ENCODE measurements at regions not wholly inside any gene's neighbourhood (a gene's known extent, or its start where the extent isn't known, plus 50 kb on each side); places are given as distances from the start of the nearest gene placed in this dataset.

GRCh38 chrX:125654501-125654900 lies 334.8 kb downstream of the TEX13C start:
- DNase-seq (ENCODE audit: insufficient read length, low spot score, missing footprints), result no peak
- peaks cover 3% of the 10 kb centered on the region for H3K9me3 ChIP-seq (ENCODE audit: low read depth, low read length)
- H3K4me1 ChIP-seq (ENCODE audit: insufficient read depth, low read length), result no peaks in the 10 kb centered on the region

GRCh38 chrX:125673758-125674157 lies 354.1 kb downstream of the TEX13C start:
- Histone ChIP-seq H2AFZ (ENCODE audit: low read length) (no peak overlapping the region), H3K4me2 (ENCODE audit: insufficient read depth, low read length) (no peak overlapping the region), H3K79me2 (ENCODE audit: insufficient read depth, low read length) (no peaks in the 10 kb centered on the region), H3K4me3 (ENCODE audit: insufficient read depth, low read length) (no peak overlapping the region), H3K27ac (ENCODE audit: low read depth, low read length) (no peak overlapping the region), H3K4me1 (ENCODE audit: insufficient read depth, low read length) (no peaks in the 10 kb centered on the region), H3K36me3 (ENCODE audit: insufficient read depth, low read length) (no peaks in the 10 kb centered on the region), H4K20me1 (ENCODE audit: insufficient read depth, low read length) (no peaks in the 10 kb centered on the region), H3K9me3 (ENCODE audit: low read depth, low read length) (peaks cover 2% of the 10 kb centered on the region), H3K27me3 (ENCODE audit: insufficient read depth, low read length) (no peaks in the 10 kb centered on the region)
- TF ChIP-seq CTCF (IDR thresholded peaks at IDR 0.05; ENCODE audit: extremely low read depth, low read depth, low read length), result no peak
- DNase-seq (ENCODE audit: insufficient read length, low spot score, missing footprints), result no peak

More at GRCh38 chrX:125654501-125654900, 334.8 kb downstream of the TEX13C start:
- no peak overlapping the region for H2AFZ ChIP-seq (ENCODE audit: low read length)
- TF ChIP-seq CTCF (IDR thresholded peaks at IDR 0.05; ENCODE audit: extremely low read depth, low read depth, low read length), result no peak
- no peaks in the 10 kb centered on the region for H3K36me3 ChIP-seq (ENCODE audit: insufficient read depth, low read length)
- no peak overlapping the region for H3K27ac ChIP-seq (ENCODE audit: low read depth, low read length)
- H3K4me2 ChIP-seq (ENCODE audit: insufficient read depth, low read length), result no peak overlapping the region
- H3K4me3 ChIP-seq (ENCODE audit: insufficient read depth, low read length), result no peak overlapping the region
- no peaks in the 10 kb centered on the region for H3K79me2 ChIP-seq (ENCODE audit: insufficient read depth, low read length)
- no peaks in the 10 kb centered on the region for H3K27me3 ChIP-seq (ENCODE audit: insufficient read depth, low read length)
- no peaks in the 10 kb centered on the region for H4K20me1 ChIP-seq (ENCODE audit: insufficient read depth, low read length)

- Histone ChIP-seq H3K79me2 (ENCODE audit: insufficient read depth, low read length) (no peaks in the 10 kb centered on the region), H3K4me1 (ENCODE audit: insufficient read depth, low read length) (no peaks in the 10 kb centered on the region), H3K4me3 (ENCODE audit: insufficient read depth, low read length) (no peak overlapping the region), H3K9me3 (ENCODE audit: low read depth, low read length) (peaks cover 3% of the 10 kb centered on the region), H3K4me2 (ENCODE audit: insufficient read depth, low read length) (no peak overlapping the region), H2AFZ (ENCODE audit: low read length) (no peak overlapping the region), H3K27me3 (ENCODE audit: insufficient read depth, low read length) (no peaks in the 10 kb centered on the region), H3K36me3 (ENCODE audit: insufficient read depth, low read length) (no peaks in the 10 kb centered on the region), H3K27ac (ENCODE audit: low read depth, low read length) (no peak overlapping the region), H4K20me1 (ENCODE audit: insufficient read depth, low read length) (no peaks in the 10 kb centered on the region)
- no peak for DNase-seq (ENCODE audit: insufficient read length, low spot score, missing footprints)
- TF ChIP-seq CTCF (IDR thresholded peaks at IDR 0.05; ENCODE audit: extremely low read depth, low read depth, low read length), result no peak
These were observed 358.6 kb downstream of the TEX13C start for GRCh38 chrX:125678258-125678657.

GRCh38 chrX:125680366-125680765 lies 360.7 kb downstream of the TEX13C start:
- Histone ChIP-seq H3K79me2 (ENCODE audit: insufficient read depth, low read length) (no peaks in the 10 kb centered on the region), H2AFZ (ENCODE audit: low read length) (no peak overlapping the region), H3K4me1 (ENCODE audit: insufficient read depth, low read length) (no peaks in the 10 kb centered on the region), H3K27ac (ENCODE audit: low read depth, low read length) (no peak overlapping the region), H3K4me3 (ENCODE audit: insufficient read depth, low read length) (no peak overlapping the region), H3K36me3 (ENCODE audit: insufficient read depth, low read length) (no peaks in the 10 kb centered on the region), H3K9me3 (ENCODE audit: low read depth, low read length) (peaks cover 2% of the 10 kb centered on the region), H3K27me3 (ENCODE audit: insufficient read depth, low read length) (no peaks in the 10 kb centered on the region), H4K20me1 (ENCODE audit: insufficient read depth, low read length) (no peaks in the 10 kb centered on the region), H3K4me2 (ENCODE audit: insufficient read depth, low read length) (no peak overlapping the region)
- TF ChIP-seq CTCF (IDR thresholded peaks at IDR 0.05; ENCODE audit: extremely low read depth, low read depth, low read length), result no peak
- no peak for DNase-seq (ENCODE audit: insufficient read length, low spot score, missing footprints)
